GM18505 (cell line): ENCODE measurements at regions not wholly inside any gene's neighbourhood (a gene's known extent, or its start where the extent isn't known, plus 50 kb on each side); places are given as distances from the start of the nearest gene placed in this dataset.

Source experiments
- ATAC-seq: cut with Tn5 transposase; IDR thresholded peaks from one replicate; pipeline ENCODE4 v1.9.1; 2021; ENCODE audit not compliant: unreplicated experiment
- POLR2A ChIP-seq: IDR thresholded peaks from 4 replicates; pipeline ENCODE4 v1.6.1; 2011; ENCODE audit warnings: borderline replicate concordance; ENCODE audit not compliant: insufficient read depth, insufficient read length; ENCODE audit errors: extremely low read depth

DNA sequence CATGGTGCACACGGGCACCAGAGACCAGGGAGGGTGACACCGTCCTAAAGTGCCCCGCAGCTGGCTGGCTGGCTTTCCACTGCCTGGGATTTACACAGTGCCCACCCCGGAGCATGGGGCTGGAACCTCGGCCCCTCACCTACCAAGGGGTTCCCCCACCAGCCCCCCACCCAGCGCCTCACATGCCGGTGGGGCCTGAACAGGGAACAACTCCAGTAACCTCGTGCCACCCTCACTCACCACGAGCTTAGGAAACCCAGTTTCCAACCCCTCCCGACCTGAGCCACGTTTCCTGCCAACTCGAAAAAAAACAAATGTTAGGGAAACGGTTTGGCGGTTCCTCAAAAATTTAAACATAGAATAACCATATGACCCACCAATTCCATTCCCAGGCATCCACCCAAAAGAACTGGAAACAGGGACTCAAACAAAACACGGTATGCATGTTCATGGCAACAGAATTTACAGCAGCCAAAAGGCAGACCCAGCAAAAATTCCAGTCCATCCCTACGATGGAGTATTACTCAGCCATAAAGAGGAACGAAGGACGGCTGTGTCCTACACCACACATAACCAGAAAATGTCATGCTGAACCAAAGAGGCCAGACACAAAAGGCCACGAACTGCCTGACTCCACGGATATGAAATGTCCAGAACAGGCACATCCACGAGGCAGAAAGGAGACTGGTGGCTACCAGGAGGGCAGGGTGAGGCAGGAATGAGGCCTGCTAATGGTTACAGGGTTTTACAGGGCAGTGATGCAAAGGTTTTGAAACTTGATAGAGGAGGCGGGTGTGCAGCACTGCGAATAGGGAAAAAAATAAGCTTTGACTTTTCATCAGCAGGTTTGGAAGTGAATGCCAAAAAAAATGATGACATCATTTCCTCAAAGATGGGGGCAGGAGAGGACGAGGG, 68.9 kb downstream of the NCOR2 start:
- no peak for ATAC-seq
- no peak for TF ChIP-seq POLR2A

- TF ChIP-seq POLR2A = no peak
- no peak for ATAC-seq
Observed at GRCh38 chr12:124497658-124498057, 69.8 kb downstream of the NCOR2 start.

GRCh38 chr12:124497039-124497438, 70.4 kb downstream of the NCOR2 start:
- TF ChIP-seq POLR2A = no peak
- ATAC-seq = no peak

GRCh38 chr12:124496584-124496983, 70.8 kb downstream of the NCOR2 start:
- no peak for TF ChIP-seq POLR2A
- no peak for ATAC-seq

DNA sequence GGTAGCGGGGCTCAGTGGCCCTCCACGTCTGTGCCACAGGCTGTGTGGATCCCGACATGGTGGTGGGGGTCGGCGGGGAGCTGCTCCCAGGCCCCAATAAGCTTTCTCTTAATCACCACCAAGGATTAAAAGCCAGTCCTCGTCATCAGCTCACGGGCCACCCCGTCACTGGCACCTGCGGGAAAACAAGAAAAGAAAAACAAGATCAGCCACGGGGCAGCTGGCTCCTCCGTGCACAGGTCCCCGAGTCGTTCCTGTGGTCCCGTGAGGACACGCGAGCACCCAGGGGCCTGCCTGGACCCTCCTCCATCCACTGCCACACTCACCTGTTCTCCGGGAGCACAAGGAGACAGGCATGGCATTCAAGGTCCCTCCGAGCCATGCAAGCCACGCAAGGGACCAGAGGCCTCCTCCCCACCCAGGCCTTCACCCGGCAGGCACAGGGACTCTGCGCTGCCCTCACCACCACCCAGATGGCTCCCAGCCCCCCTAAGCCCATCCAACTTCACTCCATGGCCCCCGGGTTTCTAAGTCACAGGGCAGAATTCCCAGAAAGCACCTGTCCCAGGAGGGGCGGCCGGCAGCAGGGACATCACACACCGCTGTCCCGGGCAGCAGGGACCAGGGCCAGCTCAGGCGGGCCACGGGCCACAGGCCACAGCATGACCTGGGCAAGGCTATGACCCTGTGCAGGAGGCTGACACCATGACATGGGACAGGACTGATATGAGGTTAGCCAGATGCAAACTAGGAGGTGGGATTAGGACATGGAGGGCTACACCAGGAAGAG, 72.0 kb downstream of the NCOR2 start:
- ATAC-seq = no peak

GRCh38 chr12:124494751-124495129, 72.7 kb downstream of the NCOR2 start:
- ATAC-seq = no peak
- no peak for TF ChIP-seq POLR2A

More for the DNA sequence above, 72.0 kb downstream of the NCOR2 start:
- no peak for TF ChIP-seq POLR2A

- ATAC-seq = peak; percentile 85
- peak; percentile 65 for TF ChIP-seq POLR2A
Observed at GRCh38 chr12:124493809-124494750, 73.3 kb downstream of the NCOR2 start.

DNA sequence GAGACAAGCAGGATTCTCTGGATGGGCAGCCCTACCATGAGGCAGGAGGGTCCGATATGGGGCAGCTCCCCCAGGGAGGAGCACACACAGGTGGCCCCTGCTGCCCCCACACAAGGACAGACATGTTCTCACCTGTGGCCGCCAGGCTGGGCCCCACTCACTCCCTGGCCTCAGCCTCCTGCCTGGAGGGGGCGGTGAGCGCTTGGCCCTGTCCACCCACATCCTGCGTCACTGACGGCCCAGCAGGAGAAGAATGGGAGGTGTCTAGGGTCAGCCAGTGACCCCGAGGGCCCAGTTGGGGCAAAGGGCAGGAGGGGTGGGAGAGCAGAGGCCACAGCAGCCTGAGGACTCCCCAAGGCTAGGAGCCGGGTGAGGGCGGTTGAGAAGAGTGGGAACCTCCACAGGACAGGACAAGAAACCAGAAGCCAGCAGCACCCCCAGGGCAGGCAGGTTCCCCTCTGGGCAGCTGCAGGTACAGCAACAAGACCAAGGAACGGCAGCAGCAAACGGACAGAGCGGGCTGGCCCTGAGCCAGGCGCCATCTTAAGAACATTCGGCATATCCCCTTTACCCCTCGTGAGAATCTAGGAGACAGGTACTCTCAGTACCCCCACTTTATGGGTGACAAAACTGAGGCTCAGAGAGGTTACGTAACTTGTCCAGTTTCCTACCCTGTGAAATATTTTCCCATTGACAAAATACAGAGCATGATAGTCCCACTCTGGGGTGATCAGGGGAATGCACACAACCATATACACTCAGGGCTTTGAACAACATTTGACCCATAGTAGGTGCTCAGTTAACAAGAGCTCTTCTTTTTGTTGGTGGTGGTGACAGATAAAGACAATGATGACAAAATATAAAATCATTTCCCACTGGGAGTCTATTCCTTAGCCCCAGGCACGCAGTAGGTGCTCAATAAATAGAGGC, 74.3 kb downstream of the NCOR2 start:
- no peak for TF ChIP-seq POLR2A
- ATAC-seq = no peak

GRCh38 chr12:124491856-124492420, 75.5 kb downstream of the NCOR2 start:
- no peak for ATAC-seq
- no peak for TF ChIP-seq POLR2A

- no peak for TF ChIP-seq POLR2A
- no peak for ATAC-seq
Observed at GRCh38 chr12:124491310-124491709, 76.1 kb downstream of the NCOR2 start.

GRCh38 chr12:124490584-124491305, 76.7 kb downstream of the NCOR2 start:
- TF ChIP-seq POLR2A = no peak
- no peak for ATAC-seq
